HepG2 (cell line): ENCODE measurements at regions not wholly inside any gene's neighbourhood (a gene's known extent, or its start where the extent isn't known, plus 50 kb on each side); places are given as distances from the start of the nearest gene placed in this dataset.

Experiments used
- ATAC-seq: fragments of 200-7000 bp; cut with Tn5 transposase; 3 replicates; pipeline ENCODE4 v1.9.1; 2020; ENCODE audit warnings: mild to moderate bottlenecking, moderate library complexity
- BruUV-seq: library from RNA; stranded (reverse); fragments of 400-500 nt; replicated peaks from 2 replicates; lab custom pipeline; 2021; lab: Mats Ljungman, UMichigan
- CTCF ChIA-PET: fragments of 300-600 bp; formaldehyde crosslinking; extraction: SDS; loops from one replicate; lab custom pipeline; 2021; ENCODE audit warnings: low total read pairs, inconsistent platforms, low intra/inter-chr PET ratio; lab: Yijun Ruan, JAX
- POLR2A ChIA-PET: fragments of 350-600 bp; sonication (Branson Sonifier 250); formaldehyde crosslinking; loops from one replicate; lab custom pipeline; 2020; ENCODE audit warnings: antibody characterized with exemption, inconsistent platforms; lab: Yijun Ruan, JAX
- DNase-seq: peaks from one replicate; pipeline ENCODE4 v3.0.0-alpha.2; 2015; ENCODE audit warnings: low spot score
- FAIRE-seq: peaks from 3 replicates; lab custom pipeline; 2011; peaks lifted over from hg19 to GRCh38; lab: Jason Lieb, UNC
- H2AFZ ChIP-seq: one replicate; pipeline ENCODE4 v1.6.1; 2011; ENCODE audit warnings: low read length, inconsistent platforms
- H3K27ac ChIP-seq: fragments of 300-600 bp; 3 replicates; pipeline ENCODE4 v1.8.0; 2011; ENCODE audit warnings: mixed run types, mild to moderate bottlenecking, mixed read lengths, low read length, inconsistent platforms; ENCODE audit not compliant: insufficient read depth; ENCODE audit errors: extremely low read length
- H3K27me3 ChIP-seq, 2 experiments: fragments of 200-600 bp in 1 of 2; 2 replicates in 1 of 2; 3 replicates in 1 of 2; pipeline versions ENCODE4 v1.6.0 to v1.8.0; 2011; ENCODE audit warnings: low read length in 2 of 2, mild to moderate bottlenecking in 2 of 2, moderate library complexity in 2 of 2, inconsistent platforms in 1 of 2; ENCODE audit not compliant: insufficient read depth in 2 of 2, control insufficient read depth in 1 of 2
- H3K36me3 ChIP-seq, 2 experiments: fragments of 200-600 bp in 1 of 2; replicated peaks in 1 of 2; 2 replicates in 1 of 2; 3 replicates in 1 of 2; pipeline versions ENCODE4 v1.5.1 to v1.8.0; 2011; ENCODE audit warnings: low read length in 2 of 2, inconsistent platforms in 1 of 2; ENCODE audit not compliant: insufficient read depth in 2 of 2, control insufficient read depth in 1 of 2
- H3K4me1 ChIP-seq: 2 replicates; pipeline ENCODE4 v1.5.1; 2012; ENCODE audit warnings: low read length, inconsistent platforms; ENCODE audit not compliant: insufficient read depth
- H3K4me2 ChIP-seq: 2 replicates; pipeline ENCODE4 v1.6.0; 2011; ENCODE audit warnings: low read depth, low read length, inconsistent platforms
- H3K4me3 ChIP-seq, 3 experiments: fragments of 200-600 bp in 1 of 3; sonication (generic), shearing (Covaris generic) in 1 of 3; replicated peaks in 1 of 3; 2 replicates each; pipeline ENCODE4 v1.5.1; 2011 to 2016; ENCODE audit warnings: low read length in 3 of 3, inconsistent platforms in 2 of 3, low read depth in 2 of 3, mild to moderate bottlenecking in 2 of 3, control low read depth in 1 of 3, mixed read lengths in 1 of 3; ENCODE audit not compliant: insufficient read depth in 1 of 3
- H3K79me2 ChIP-seq: one replicate; pipeline ENCODE4 v1.6.1; 2011; ENCODE audit warnings: low read length, inconsistent platforms; ENCODE audit not compliant: insufficient read depth
- H3K9ac ChIP-seq: 2 replicates; pipeline ENCODE4 v1.6.0; 2011; ENCODE audit warnings: mild to moderate bottlenecking, low read depth, low read length, inconsistent platforms; ENCODE audit not compliant: insufficient read depth
- H3K9me3 ChIP-seq: 2 replicates; pipeline ENCODE4 v1.5.1; 2012; ENCODE audit warnings: mild to moderate bottlenecking, low read length
- H4K20me1 ChIP-seq: 2 replicates; pipeline ENCODE4 v1.6.0; 2011; ENCODE audit warnings: inconsistent platforms, mild to moderate bottlenecking, low read length, moderate library complexity; ENCODE audit not compliant: insufficient read depth
- BORCS8-MEF2B ChIP-seq: sonication (generic); formaldehyde crosslinking; IDR thresholded peaks from 2 replicates; pipeline ENCODE4 v1.8.0; 2022; ENCODE audit warnings: mild to moderate bottlenecking, missing genetic modification reagents
- CBFB ChIP-seq: sonication (generic); formaldehyde crosslinking; IDR thresholded peaks from 2 replicates; pipeline ENCODE4 v1.4.0; 2020; ENCODE audit warnings: missing genetic modification reagents
- HNRNPUL1 ChIP-seq: fragments of 200-400 bp; formaldehyde crosslinking; IDR thresholded peaks from 2 replicates; pipeline ENCODE4 v1.6.1; 2017; ENCODE audit warnings: low read depth, mild to moderate bottlenecking, low read length, moderate library complexity
- MAFF ChIP-seq: IDR thresholded peaks from 2 replicates; pipeline ENCODE4 v1.6.1; 2011; ENCODE audit warnings: low read depth, low read length, improper control_type of control experiment
- NBN ChIP-seq: fragments of 450-650 bp; conservative IDR thresholded peaks from 2 replicates; pipeline ENCODE4 v1.6.1; 2017
- NFYB ChIP-seq: sonication (generic); formaldehyde crosslinking; IDR thresholded peaks from 2 replicates; pipeline ENCODE4 v1.4.0; 2020; ENCODE audit warnings: missing genetic modification reagents
- SKI ChIP-seq: fragments of 450-650 bp; IDR thresholded peaks from one replicate; pipeline ENCODE4 v1.6.1; 2018; ENCODE audit warnings: mild to moderate bottlenecking; ENCODE audit not compliant: partially characterized antibody
- THAP11 ChIP-seq: IDR thresholded peaks from 2 replicates; pipeline ENCODE4 v1.6.1; 2016; ENCODE audit warnings: missing biosample characterization, missing genetic modification reagents
- ZBTB7A ChIP-seq: sonication (generic); formaldehyde crosslinking; IDR thresholded peaks from 2 replicates; pipeline ENCODE4 v1.8.0; 2022; ENCODE audit warnings: mild to moderate bottlenecking, missing genetic modification reagents
- ZFP90 ChIP-seq: sonication (generic); formaldehyde crosslinking; IDR thresholded peaks from 2 replicates; pipeline ENCODE4 v1.8.0; 2022; ENCODE audit warnings: missing genetic modification reagents, mild to moderate bottlenecking, inconsistent platforms, borderline replicate concordance
- ZNF598 ChIP-seq: sonication (generic); formaldehyde crosslinking; IDR thresholded peaks from 2 replicates; pipeline ENCODE4 v1.5.1; 2020; ENCODE audit warnings: mild to moderate bottlenecking, missing genetic modification reagents, borderline replicate concordance
- ZNF629 ChIP-seq: sonication (generic); formaldehyde crosslinking; conservative IDR thresholded peaks from 2 replicates; pipeline ENCODE4 v1.5.0; 2020; ENCODE audit warnings: missing genetic modification reagents
- ZNF75D ChIP-seq: sonication (generic); formaldehyde crosslinking; IDR thresholded peaks from 2 replicates; pipeline ENCODE4 v1.8.1; 2023; ENCODE audit warnings: missing genetic modification reagents, mild to moderate bottlenecking, borderline replicate concordance
- ZNF792 ChIP-seq: IDR thresholded peaks from 2 replicates; pipeline ENCODE4 v1.6.1; 2016
- WGBS: methylation state at CpG from one replicate; pipeline ENCODE4 v1.1.6; 2017; ENCODE audit warnings: low lambda C conversion rate; 5-methylcytosine and 5-hydroxymethylcytosine counted together
- in situ Hi-C: cut with HindIII; loops from 2 replicates; pipeline ENCODE4 v1.10.0; 2017; ENCODE audit warnings: low pct_unique_long_range_greater_than_20kb; ENCODE audit not compliant: extremely low pct_ligation_motif_present
- intact Hi-C: fragments of 100-400 bp; cut with micrococcal nuclease; formaldehyde crosslinking; loops from one replicate; pipeline ENCODE4 v1.10.0; 2022; ENCODE audit not compliant: unreplicated experiment

- intact Hi-C loops: no loop called here
- DNase-seq: no peak
- no peak overlapping the region for H3K4me3 ChIP-seq
- no peak for FAIRE-seq
- no peak for ATAC-seq
- H3K27me3 ChIP-seq: no peaks in the 10 kb centered on the region
- TF ChIP-seq ZNF75D (CRISPR knock-in tag): no peak
- no peak for TF ChIP-seq THAP11 (CRISPR knock-in tag)
- no peak for TF ChIP-seq ZFP90
- TF ChIP-seq MAFF: no peak
- no peak for TF ChIP-seq ZNF629
- no peak for TF ChIP-seq NFYB (CRISPR knock-in tag)
- no peak for TF ChIP-seq NBN
- no peak for TF ChIP-seq SKI
- TF ChIP-seq ZBTB7A (CRISPR knock-in tag): no peak
- TF ChIP-seq ZNF792 (CRISPR knock-in tag): no peak
- TF ChIP-seq HNRNPUL1: no peak
- no peak for TF ChIP-seq ZNF598 (CRISPR knock-in tag)
- no peak for TF ChIP-seq BORCS8-MEF2B
- TF ChIP-seq CBFB: no peak
- TF ChIP-seq, all 625 proteins: peak for 0
- H3K27ac ChIP-seq: no peak overlapping the region
- WGBS: 21% methylated on average over 2 of the region's 2 CpGs
- in situ Hi-C loops: no loop called here
- H3K9ac ChIP-seq: no peak overlapping the region
- peaks cover 9% of the 10 kb centered on the region for H3K9me3 ChIP-seq
- H4K20me1 ChIP-seq: no peaks in the 10 kb centered on the region
- H3K79me2 ChIP-seq: no peaks in the 10 kb centered on the region
- H3K4me2 ChIP-seq: no peak overlapping the region
- no TSS peak for BruUV-seq
- POLR2A ChIA-PET: no interaction called here
- no peaks in the 10 kb centered on the region for H3K4me1 ChIP-seq
- CTCF ChIA-PET: no interaction called here
- no peaks in the 10 kb centered on the region for H3K36me3 ChIP-seq
- H2AFZ ChIP-seq: no peak overlapping the region
Measured at GRCh38 chr4:124872659-124873058, 160.1 kb upstream of the ANKRD50 start.
